ENCODE measurements at regions not wholly inside any gene's neighbourhood (a gene's known extent, or its start where the extent isn't known, plus 50 kb on each side); places are given as distances from the start of the nearest gene placed in this dataset. TPM values are rescaled to one million over a fixed set of nuclear protein-coding genes. Genes with fewer than 3 reads are reported as not detected.

DNA sequence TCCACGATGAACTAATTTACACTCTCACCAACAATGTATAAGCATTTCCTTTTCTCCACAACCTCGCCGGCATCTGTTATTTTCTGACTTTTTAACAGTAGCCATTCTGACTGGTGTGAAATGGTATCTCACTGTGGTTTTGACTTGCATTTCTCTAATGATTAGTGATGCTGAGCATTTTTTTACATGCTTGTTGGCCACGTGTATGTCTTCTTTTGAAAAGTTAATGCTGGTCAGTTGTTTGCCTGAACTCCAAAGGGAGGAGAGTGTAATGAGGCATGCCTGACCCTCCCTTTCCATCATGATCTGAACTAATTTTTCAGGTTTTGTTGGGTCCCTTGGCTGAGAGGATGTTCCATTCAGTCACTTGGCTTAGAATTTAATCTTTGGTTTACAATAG is 50.7 kb upstream of the SVIL start:
- no peak overlapping the region for H3K14ac ChIP-seq (ENCODE audit: low read length)
- peaks cover 7 to 9% of the 10 kb centered on the region in 2 donors for H3K4me1 ChIP-seq (ENCODE audit: control insufficient read depth in 2 of 2, insufficient read depth in 1 of 2, low read depth in 1 of 2, low read length in 2 of 2)
- no peaks in the 10 kb centered on the region for H3K27me3 ChIP-seq (ENCODE audit: control insufficient read depth in 3 of 3, insufficient read depth in 3 of 3, low read depth in 1 of 3, low read length in 3 of 3)
- H2AK5ac ChIP-seq (ENCODE audit: low read depth, low read length) = no peak overlapping the region
- H2BK15ac ChIP-seq (ENCODE audit: low read length) = no peak overlapping the region
- peaks cover 0 to 2% of the 10 kb centered on the region in 2 donors for H3K9me3 ChIP-seq (replicated peaks in 1 of 2; ENCODE audit: control insufficient read depth in 2 of 2, insufficient read depth in 1 of 2, low read depth in 1 of 2, low read length in 2 of 2)
- peaks cover 5% of the 10 kb centered on the region for H3K79me1 ChIP-seq (ENCODE audit: low read depth, low read length)
- no peak overlapping the region for H3K4me2 ChIP-seq (ENCODE audit: insufficient read depth, low read length, poor library complexity, severe bottlenecking)
- H3K36me3 ChIP-seq (replicated peaks in 1 of 2; ENCODE audit: control insufficient read depth in 2 of 2, insufficient read depth in 2 of 2, low read length in 2 of 2) = peaks cover 6 to 24% of the 10 kb centered on the region in 2 donors
- H3K18ac ChIP-seq (ENCODE audit: low read length) = no peak overlapping the region
- no peak overlapping the region for H4K8ac ChIP-seq (ENCODE audit: low read depth, low read length)
- no peak overlapping the region for H2BK12ac ChIP-seq (ENCODE audit: low read length)
- no peak overlapping the region for H3K27ac ChIP-seq (replicated peaks; ENCODE audit: low read length)
- H3K9ac ChIP-seq (ENCODE audit: low read depth, low read length, poor library complexity) = no peak overlapping the region
- WGBS, 2 donors (ENCODE audit: extremely low coverage in 2 of 2, insufficient read length in 2 of 2, insufficient replicate concordance in 1 of 2) = no CpG with 5 or more reads among the region's 4 CpGs
- H3K23ac ChIP-seq (ENCODE audit: low read depth, low read length, poor library complexity) = no peak overlapping the region
- no peak overlapping the region for H4K91ac ChIP-seq (ENCODE audit: low read depth, low read length, poor library complexity)
- H2BK120ac ChIP-seq (ENCODE audit: low read depth, low read length) = no peak overlapping the region
- H3K4ac ChIP-seq (ENCODE audit: low read length) = no peak overlapping the region
- H2AFZ ChIP-seq (ENCODE audit: low read length) = no peak overlapping the region
- H2BK5ac ChIP-seq (ENCODE audit: low read length) = no peak overlapping the region
- no peak overlapping the region for H3K4me3 ChIP-seq (ENCODE audit: low read length in 2 of 2)
- DNase-seq (ENCODE audit: low spot score) = no peak

Small RNA genes in the stretch of these regions (small RNA-seq; reads per million reads assigned to genes)
- gene CKS1BP2 (ENCODE audit: insufficient read depth) (not detected), gene RNU6-908P (ENCODE audit: insufficient read depth) (not detected)

Measured in neuronal stem cell (in vitro differentiated cells).